Left lung (tissue), 4 donors: ENCODE measurements at regions not wholly inside any gene's neighbourhood (a gene's known extent, or its start where the extent isn't known, plus 50 kb on each side); places are given as distances from the start of the nearest gene placed in this dataset.

ENCODE experiments used
- ATAC-seq: fragments of 200-7000 bp; cut with Tn5 transposase; one replicate; pipeline ENCODE4 v1.9.1; 2020; ENCODE audit warnings: moderate library complexity
- DNase-seq, 4 donors: peaks; one replicate each; pipeline ENCODE4 v3.0.0-alpha.2; 2013 to 2020
- H3K27ac ChIP-seq, 2 donors: fragments of 200-600 bp; sonication (generic) in 1 of 2; one replicate each; pipeline versions ENCODE4 v1.5.0 to v1.8.0; 2020 to 2021
- H3K27me3 ChIP-seq, 2 donors: fragments of 200-600 bp; sonication (generic) in 1 of 2; one replicate each; pipeline versions ENCODE4 v1.5.0 to v1.8.0; 2020 to 2021
- H3K36me3 ChIP-seq, 2 donors: fragments of 200-600 bp; sonication (generic) in 1 of 2; one replicate each; pipeline versions ENCODE4 v1.5.0 to v1.8.0; 2020 to 2021
- H3K4me1 ChIP-seq, 2 donors: fragments of 200-600 bp; one replicate each; pipeline ENCODE4 v1.8.0; 2021
- H3K4me3 ChIP-seq, 2 donors: fragments of 200-600 bp; sonication (generic) in 1 of 2; one replicate each; pipeline versions ENCODE4 v1.5.0 to v1.8.0; 2020 to 2021; ENCODE audit warnings: mild to moderate bottlenecking in 1 of 2
- H3K9me3 ChIP-seq, 2 donors: fragments of 200-600 bp; sonication (generic) in 1 of 2; one replicate each; pipeline versions ENCODE4 v1.5.0 to v1.8.0; 2020 to 2021
- intact Hi-C, 2 donors: fragments of 100-400 bp; cut with DNase I; formaldehyde crosslinking; loops; one replicate each; pipeline versions ENCODE4 v1.11.2 to v1.14.2; 2022
- TF ChIP-seq, protein P1 (sequence below), 2 donors: fragments of 200-600 bp; sonication (generic) in 1 of 2; IDR thresholded peaks; one replicate each; pipeline versions ENCODE4 v1.5.0 to v1.8.0; 2021; ENCODE audit warnings: antibody characterized with exemption in 2 of 2
- donor health status: DM: no; HTN: yes; CAD: no.
- donor health status: DM: no; HTN: no; CAD: no.

DNA sequence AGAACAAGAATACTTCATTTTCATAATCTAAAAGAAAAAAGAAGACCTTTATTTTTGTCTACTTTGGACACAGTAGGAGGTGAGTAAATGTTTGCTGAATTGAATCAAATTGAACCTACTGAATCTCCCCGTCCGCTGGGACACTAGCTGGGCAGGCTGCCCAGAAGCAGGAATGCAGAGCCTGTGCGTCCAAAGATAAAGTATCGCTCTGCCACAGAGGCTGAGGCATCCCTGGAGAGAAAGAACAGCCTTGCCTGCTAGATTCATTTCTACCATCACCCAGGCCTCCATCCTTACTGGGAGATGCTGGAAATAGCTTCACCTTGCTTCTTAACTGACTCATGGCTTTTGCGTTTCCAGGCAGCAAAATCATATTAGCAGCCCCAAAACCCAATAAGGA is 64.1 kb upstream of the TSPAN11 start:
- ATAC-seq, result no peak
- TF ChIP-seq, protein P1, sequence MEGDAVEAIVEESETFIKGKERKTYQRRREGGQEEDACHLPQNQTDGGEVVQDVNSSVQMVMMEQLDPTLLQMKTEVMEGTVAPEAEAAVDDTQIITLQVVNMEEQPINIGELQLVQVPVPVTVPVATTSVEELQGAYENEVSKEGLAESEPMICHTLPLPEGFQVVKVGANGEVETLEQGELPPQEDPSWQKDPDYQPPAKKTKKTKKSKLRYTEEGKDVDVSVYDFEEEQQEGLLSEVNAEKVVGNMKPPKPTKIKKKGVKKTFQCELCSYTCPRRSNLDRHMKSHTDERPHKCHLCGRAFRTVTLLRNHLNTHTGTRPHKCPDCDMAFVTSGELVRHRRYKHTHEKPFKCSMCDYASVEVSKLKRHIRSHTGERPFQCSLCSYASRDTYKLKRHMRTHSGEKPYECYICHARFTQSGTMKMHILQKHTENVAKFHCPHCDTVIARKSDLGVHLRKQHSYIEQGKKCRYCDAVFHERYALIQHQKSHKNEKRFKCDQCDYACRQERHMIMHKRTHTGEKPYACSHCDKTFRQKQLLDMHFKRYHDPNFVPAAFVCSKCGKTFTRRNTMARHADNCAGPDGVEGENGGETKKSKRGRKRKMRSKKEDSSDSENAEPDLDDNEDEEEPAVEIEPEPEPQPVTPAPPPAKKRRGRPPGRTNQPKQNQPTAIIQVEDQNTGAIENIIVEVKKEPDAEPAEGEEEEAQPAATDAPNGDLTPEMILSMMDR (IDR thresholded peaks at IDR 0.05), result no peak
- H3K4me3 ChIP-seq, result no peak overlapping the region
- intact Hi-C loops, result no loop called here
- H3K36me3 ChIP-seq, result no peaks in the 10 kb centered on the region
- H3K9me3 ChIP-seq, result peaks cover 0 to 10% of the 10 kb centered on the region in 2 donors
- H3K4me1 ChIP-seq, result no peaks in the 10 kb centered on the region
- H3K27me3 ChIP-seq, result no peaks in the 10 kb centered on the region
- no peak overlapping the region for H3K27ac ChIP-seq
- DNase-seq, result no peak

DNA sequence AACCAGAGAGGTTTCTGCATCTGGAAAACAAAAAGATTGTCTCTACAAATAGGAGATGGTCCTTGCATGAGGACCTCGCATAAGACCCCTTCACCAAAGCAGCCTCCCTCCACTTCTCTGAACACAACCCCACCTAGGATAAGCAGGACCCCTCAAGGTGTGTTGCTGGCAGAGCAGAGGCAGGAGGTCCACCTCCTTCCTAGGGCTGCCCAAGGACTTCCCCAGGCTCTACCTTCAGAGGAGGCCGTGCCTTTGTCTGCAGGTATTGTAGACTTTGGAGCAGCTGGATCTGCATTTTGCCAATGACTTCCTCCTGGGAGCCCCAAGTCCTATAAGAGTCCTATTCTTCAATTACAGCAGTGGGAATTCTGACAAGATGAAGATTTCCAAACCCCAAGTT is 67.3 kb upstream of the TSPAN11 start:
- Histone ChIP-seq H3K4me3 (no peak overlapping the region), H3K36me3 (no peaks in the 10 kb centered on the region), H3K27ac (no peak overlapping the region), H3K4me1 (no peaks in the 10 kb centered on the region), H3K27me3 (no peaks in the 10 kb centered on the region), H3K9me3 (no peaks in the 10 kb centered on the region)
- TF ChIP-seq, protein P1 (IDR thresholded peaks at IDR 0.05), result no peak
- intact Hi-C loops, result no loop called here
- DNase-seq (no peak), ATAC-seq (no peak)

DNA sequence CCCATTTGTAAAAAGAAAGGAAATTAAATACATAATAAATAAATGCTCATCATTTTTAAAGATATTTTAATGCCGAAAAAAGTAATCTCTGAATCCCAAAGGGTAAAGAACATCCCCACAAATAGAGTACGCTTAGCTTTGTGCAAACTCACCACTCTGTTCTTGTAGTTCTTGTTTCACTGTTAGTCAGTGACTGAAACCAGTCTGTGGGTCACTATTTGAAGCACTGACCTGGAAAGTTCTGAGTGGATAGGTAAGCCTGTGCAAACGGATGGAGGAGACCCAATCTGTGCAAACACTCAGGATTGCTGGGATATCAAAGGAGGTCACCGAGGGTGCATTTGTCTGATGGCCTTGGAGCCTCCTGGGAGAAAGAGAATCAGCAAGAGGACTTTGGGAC is 68.1 kb upstream of the TSPAN11 start:
- intact Hi-C loops, result no loop called here
- ATAC-seq (no peak), DNase-seq (no peak)
- TF ChIP-seq, protein P1 (IDR thresholded peaks at IDR 0.05), result no peak
- Histone ChIP-seq H3K4me3 (no peak overlapping the region), H3K27me3 (no peaks in the 10 kb centered on the region), H3K27ac (no peak overlapping the region), H3K36me3 (no peaks in the 10 kb centered on the region), H3K4me1 (no peaks in the 10 kb centered on the region), H3K9me3 (no peaks in the 10 kb centered on the region)

DNA sequence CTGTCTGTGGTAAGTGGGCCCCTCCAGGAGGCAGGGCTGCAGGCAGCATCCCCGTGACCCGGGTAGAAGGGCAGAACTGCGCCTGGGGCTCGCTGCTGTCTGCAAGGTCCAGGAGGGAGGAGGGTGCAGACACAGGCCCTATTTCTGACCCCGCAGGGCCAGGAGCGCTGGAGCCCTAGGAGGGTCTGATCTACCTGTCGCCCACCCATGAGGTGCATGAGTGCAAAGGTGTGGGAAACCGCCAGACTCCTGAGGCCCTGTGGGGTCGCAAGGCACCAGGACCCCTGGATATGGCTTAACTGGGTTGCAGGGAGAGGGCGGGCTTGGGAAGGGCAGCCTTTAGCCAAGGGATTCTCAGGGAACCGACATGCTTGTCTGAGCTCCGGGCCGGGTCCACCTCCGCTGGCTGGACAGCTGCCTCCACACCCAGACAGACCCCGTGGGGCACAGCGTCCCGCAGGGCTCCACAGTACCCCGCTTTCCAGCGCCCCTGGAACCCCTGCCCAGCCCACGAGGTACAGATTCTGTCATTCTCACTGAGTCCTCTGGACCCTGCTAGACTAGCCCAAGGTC is 72.9 kb upstream of the TSPAN11 start:
- no peak for ATAC-seq
- no peaks in the 10 kb centered on the region for H3K27me3 ChIP-seq
- intact Hi-C loops, result no loop called here

DNA sequence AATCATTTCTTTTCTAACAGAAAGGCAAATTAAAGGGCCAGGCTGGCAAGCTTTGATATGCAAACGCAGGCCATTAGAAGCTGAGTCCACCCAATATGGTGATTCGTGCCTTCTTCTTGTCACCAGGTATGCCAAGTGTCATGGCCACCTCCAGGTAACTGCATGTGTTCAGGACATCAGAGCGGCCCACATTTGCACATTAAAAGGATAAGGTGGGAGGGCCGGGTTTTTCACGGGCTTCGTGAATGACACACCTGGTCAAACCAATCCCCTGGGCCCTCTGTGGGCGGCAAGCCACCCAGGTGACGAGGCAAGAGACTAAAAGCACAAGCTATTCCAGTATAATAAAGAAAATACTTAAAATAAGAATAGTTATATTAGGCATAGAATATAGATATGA is 75.9 kb upstream of the TSPAN11 start:
- Histone ChIP-seq H3K4me1 (no peaks in the 10 kb centered on the region), H3K4me3 (peak overlapping the region in 1 of 2 donors; percentile 53), H3K27ac (no peak overlapping the region), H3K36me3 (no peaks in the 10 kb centered on the region), H3K9me3 (no peaks in the 10 kb centered on the region), H3K27me3 (peaks cover 0 to under 1% of the 10 kb centered on the region in 2 donors)
- DNase-seq (no peak), ATAC-seq (no peak)
- intact Hi-C loops, result no loop called here
- TF ChIP-seq, protein P1 (IDR thresholded peaks at IDR 0.05), result no peak

More for the DNA sequence above, 72.9 kb upstream of the TSPAN11 start:
- Histone ChIP-seq H3K36me3 (no peaks in the 10 kb centered on the region), H3K9me3 (no peaks in the 10 kb centered on the region), H3K27ac (no peak overlapping the region), H3K4me3 (no peak overlapping the region), H3K4me1 (no peaks in the 10 kb centered on the region)
- DNase-seq, result peak in 1 of 4 donors; percentile 79
- TF ChIP-seq, protein P1 (IDR thresholded peaks at IDR 0.05), result no peak
